ENCODE measurements at regions not wholly inside any gene's neighbourhood (a gene's known extent, or its start where the extent isn't known, plus 50 kb on each side); places are given as distances from the start of the nearest gene placed in this dataset.

DNA sequence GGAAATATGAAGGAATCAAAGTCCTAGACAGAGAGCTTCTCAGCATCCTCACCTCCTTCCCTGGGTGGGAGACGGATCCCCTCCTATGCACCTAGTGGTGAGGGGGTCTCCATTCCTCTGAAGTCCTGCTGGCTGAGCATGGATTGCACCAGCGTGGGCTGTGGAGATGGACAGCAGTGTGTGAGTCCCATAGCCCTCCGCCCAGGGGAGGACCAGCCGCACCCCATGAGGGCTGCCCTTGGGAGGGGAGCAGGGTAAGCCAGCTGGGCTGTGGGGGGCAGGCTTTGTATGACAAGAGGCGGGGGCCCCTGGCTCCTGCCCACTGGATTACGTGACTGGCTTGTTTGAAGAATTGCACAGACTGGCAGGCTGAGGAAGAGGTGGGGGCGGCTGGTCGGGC lies 768.2 kb downstream of the GALR1 start:
- no peak for TF ChIP-seq FOXK2 (IDR thresholded peaks at IDR 0.05)
- no peak for TF ChIP-seq ZNF384 (IDR thresholded peaks at IDR 0.05)
- TF ChIP-seq FOXM1 (IDR thresholded peaks at IDR 0.05; ENCODE audit: borderline replicate concordance) = no peak
- TF ChIP-seq, protein P1, sequence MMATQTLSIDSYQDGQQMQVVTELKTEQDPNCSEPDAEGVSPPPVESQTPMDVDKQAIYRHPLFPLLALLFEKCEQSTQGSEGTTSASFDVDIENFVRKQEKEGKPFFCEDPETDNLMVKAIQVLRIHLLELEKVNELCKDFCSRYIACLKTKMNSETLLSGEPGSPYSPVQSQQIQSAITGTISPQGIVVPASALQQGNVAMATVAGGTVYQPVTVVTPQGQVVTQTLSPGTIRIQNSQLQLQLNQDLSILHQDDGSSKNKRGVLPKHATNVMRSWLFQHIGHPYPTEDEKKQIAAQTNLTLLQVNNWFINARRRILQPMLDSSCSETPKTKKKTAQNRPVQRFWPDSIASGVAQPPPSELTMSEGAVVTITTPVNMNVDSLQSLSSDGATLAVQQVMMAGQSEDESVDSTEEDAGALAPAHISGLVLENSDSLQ (IDR thresholded peaks at IDR 0.05) = no peak
- no peak for TF ChIP-seq TARDBP (IDR thresholded peaks at IDR 0.05)
- TF ChIP-seq SUZ12 (IDR thresholded peaks at IDR 0.05) = no peak
- no peak for TF ChIP-seq L3MBTL2 (conservative IDR thresholded peaks at IDR 0.05)
- TF ChIP-seq ARNT (IDR thresholded peaks at IDR 0.05) = no peak
- no peak for TF ChIP-seq BHLHE40 (IDR thresholded peaks at IDR 0.05; ENCODE audit: borderline replicate concordance)
- TF ChIP-seq SP1 (IDR thresholded peaks at IDR 0.05) = no peak
- no peak for TF ChIP-seq ELF4 (IDR thresholded peaks at IDR 0.05)
- TF ChIP-seq NFRKB (IDR thresholded peaks at IDR 0.05) = no peak
- no peak for TF ChIP-seq FOXA1 (IDR thresholded peaks at IDR 0.05)
- TF ChIP-seq CTBP1 (IDR thresholded peaks at IDR 0.05; ENCODE audit: borderline replicate concordance) = no peak
